ENCODE measurements at regions not wholly inside any gene's neighbourhood (a gene's known extent, or its start where the extent isn't known, plus 50 kb on each side); places are given as distances from the start of the nearest gene placed in this dataset.

DNA sequence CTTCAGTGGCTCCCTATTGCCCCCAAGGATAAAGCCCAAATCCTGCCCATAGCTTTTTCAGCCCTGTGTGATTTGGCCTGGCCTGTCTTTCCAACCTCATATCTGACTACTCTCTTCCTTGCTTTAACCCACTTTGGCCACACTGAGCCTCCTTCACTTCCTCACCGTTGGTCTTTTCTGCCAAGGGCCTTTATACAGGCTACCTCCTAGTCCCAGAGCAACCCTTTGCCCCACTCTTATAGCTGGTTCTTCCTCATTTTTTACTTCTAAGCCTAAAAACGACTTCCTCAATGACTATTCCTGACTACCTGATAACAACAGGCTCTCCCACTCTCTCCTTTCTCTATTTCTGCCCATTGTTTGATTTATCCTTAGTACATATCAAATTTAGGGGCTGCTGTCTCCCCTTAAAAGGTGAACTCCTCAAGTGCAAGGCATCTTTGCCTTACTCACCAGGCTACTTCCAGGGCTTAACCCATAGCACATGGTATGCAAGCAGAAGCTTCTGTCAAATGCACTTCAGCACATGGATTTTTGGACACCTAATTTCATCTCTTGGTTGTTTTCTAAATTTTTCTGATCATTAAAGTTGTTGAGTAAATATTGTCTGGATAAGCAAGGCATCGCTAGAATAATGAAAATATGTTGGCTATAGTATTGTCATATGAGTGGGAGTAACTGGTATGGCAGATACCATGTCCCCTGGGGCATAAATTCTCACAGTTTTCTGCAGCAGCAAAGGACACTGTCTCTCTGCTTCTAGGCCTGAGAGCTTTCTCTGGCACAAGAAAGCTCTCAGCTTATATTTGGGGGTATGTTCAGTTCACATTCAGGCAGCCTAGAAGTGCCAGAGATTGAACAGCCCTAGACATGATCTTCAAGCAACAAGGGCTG is 201.5 kb upstream of the GPR26 start:
- no peak for TF ChIP-seq POLR2A (IDR thresholded peaks at IDR 0.05)
- TF ChIP-seq POLR2AphosphoS5 (IDR thresholded peaks at IDR 0.05; ENCODE audit: insufficient read depth in 1 of 2, low read depth in 1 of 2), result no peak

All from vagina (tissue), 2 donors.